ENCODE measurements at regions not wholly inside any gene's neighbourhood (a gene's known extent, or its start where the extent isn't known, plus 50 kb on each side); places are given as distances from the start of the nearest gene placed in this dataset.
"Not testable (repeated sequence)": the region's sequence is repeated elsewhere in the genome, so short reads cannot be mapped to it uniquely, and the experiment has no call there.

DNA sequence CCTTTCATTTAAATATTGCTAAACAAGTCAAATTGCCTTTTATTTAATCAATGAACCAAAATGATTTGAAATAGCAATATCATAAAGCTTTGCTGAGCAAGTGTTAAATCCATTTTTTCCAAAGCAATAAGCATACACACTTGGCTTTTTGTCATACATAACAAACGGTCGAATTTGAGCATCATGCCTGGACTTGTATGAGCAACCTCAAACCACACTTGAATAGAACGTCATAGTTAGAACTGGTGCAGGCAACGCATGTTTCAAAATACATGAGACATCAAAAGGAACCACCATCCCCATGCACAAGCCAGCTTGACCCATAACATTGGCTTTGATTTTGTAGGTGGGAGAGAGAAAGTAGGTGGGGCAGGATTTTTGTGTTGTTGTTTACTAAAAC, 812.3 kb upstream of the FRG1 start:
- no peak for DNase-seq

DNA sequence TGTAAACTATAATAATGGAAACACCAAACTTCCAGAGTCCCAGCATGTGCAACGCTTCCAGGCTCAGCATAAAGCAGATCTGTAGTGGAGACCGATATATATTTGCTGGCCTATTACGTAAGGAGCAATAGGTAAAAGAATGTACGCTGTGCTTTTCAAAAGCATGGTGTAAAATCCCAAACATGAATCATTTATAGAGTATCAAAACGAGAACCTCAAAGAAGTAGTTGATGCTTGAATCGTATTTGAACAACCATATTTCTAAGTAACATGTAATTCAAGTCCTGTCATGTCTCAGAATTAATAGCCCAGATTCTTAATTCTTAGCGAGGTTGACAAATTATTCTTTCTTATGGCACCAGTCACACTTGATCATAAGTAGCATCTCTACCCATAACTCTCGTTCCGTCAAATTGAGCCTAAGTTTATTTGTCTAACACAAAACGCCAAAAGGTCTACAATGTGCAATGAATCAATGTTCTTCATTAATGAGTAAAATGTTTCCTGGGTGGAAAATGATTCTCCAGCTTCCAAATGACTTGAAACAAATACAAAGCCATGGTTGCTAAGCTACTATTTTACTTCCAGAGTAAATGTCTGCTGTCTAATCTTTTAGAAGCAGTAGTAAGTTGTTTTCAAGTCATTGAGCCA, 811.5 kb upstream of the FRG1 start:
- no peak for DNase-seq

DNA sequence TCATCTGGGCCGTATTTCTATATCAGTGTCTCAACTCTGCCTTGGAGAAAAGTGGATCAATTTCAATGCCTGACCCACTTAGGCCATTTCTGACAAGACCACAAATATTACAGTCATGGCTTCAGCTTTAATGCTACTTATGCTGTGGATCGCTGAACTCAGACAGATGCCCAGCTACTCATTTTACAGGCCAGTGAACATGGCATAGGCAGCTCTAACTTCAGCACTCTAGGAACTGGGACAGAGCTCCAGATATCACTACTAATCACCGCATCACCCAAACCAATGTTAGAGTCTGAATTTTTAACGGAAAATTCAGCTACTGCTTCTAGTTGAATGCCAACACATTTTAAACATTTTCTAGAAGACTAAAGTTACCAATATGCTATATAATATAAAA, 809.6 kb upstream of the FRG1 start:
- no peak for DNase-seq

DNA sequence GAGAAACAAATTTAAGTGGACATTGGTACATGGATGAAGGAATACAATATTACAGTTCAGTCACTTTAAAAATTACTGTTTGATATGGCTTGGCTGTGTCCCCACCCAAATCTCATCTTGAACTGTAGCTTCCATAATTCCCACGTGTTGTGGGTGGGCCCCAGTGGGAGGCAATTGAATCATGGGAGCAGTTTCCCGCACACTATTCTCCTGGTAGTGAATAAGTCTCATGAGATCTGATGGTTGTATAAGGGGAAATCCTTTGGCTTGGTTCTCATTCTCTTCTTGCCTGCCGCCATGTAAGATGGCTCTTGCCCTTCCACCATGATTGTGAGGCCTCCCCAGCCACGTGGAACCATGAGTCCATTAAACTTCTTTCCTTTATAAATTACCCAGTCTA, 804.2 kb upstream of the FRG1 start:
- no peak for DNase-seq

DNA sequence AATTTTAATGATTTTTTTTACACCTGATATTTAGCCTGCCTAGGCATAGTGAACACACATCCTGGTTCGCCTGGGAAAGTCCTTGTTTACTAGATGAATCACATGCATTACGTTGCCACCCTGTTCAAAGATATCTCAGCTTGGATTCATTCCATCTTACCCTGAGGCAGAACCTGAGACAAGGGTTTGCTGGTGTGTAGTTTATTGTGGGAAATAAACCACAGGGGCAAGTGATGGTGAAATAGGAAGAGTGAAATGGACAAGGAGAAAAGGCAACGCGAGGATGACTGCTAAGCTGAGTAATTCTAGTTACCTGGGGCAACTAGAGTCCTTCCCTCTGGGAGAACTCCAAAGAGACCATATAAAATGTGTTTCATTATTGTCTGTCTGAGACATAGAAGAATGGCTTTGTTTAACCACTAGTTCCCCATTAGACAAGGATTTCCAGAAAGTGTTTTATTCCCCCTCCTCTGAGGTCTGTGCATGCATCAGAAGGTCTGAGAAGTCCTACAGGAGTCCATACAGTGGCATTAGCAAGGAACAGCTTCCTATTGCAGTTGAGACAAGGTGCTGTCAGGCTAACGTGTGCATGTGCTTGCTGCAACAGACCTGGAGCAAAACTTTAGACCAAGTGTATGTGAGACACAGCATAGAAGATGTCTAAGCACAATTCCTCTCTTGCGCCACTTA, 797.3 kb upstream of the FRG1 start:
- no peak for DNase-seq

DNA sequence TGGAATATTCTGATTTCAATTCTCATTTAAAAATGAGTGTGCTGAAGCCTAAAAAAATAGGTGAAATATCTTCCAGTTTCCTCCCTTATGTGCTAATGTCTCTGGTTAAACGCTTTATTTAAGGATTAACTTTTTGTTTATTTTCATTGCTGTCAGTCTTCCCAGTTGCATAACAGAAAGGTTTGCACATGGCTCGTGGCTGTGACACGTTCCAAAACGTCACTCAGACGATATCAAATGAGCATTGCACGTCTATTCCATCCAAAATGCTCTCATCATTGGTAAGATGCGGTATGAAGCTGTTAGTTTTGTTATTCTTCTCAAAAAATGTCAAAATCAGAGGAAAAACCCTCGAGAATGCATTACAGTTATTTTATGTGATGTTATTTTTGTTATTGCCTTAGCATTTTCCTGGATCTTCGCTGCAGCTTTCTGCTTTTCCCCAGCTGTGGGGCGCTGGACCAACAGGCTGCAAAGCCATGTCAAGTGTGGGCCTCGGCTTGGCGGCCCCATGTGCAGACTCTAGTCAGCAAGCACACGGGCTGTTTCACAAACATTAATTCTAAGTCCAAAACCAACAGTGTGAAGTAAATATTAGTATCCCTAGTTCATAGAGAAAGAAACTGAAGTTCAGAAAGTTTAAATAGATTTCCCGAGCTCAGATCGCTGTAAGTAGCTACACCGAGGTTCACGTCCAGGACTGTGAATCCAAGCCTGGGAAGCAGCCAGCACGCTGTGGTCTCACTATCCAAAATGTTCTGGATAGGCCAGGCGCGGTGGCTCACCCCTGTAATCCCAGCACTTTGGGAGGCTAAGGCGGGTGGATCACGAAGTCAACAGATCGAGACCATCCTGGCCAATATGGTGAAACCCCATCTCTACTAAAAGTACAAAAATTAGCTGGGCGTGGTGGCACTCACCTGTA, 793.4 kb upstream of the FRG1 start:
- no peak for DNase-seq

DNA sequence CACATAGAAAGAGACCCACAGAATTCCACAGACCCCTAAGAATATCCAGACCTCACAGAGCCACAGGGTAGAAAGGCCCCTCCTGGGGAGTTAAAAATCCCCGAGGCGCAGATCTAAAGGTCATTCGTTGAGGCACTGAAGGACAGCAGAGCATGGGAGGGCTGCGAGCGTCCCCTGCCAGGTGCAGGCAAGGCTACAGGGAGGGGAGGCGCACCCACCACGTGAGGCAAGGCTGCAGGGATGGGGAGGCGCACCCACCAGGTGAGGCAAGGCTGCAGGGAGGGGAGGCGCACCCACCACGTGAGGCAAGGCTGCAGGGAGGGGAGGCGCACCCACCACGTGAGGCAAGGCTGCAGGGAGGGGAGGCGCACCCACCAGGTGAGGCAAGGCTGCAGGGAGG, 785.6 kb upstream of the FRG1 start:
- not testable (repeated sequence) for DNase-seq

DNA sequence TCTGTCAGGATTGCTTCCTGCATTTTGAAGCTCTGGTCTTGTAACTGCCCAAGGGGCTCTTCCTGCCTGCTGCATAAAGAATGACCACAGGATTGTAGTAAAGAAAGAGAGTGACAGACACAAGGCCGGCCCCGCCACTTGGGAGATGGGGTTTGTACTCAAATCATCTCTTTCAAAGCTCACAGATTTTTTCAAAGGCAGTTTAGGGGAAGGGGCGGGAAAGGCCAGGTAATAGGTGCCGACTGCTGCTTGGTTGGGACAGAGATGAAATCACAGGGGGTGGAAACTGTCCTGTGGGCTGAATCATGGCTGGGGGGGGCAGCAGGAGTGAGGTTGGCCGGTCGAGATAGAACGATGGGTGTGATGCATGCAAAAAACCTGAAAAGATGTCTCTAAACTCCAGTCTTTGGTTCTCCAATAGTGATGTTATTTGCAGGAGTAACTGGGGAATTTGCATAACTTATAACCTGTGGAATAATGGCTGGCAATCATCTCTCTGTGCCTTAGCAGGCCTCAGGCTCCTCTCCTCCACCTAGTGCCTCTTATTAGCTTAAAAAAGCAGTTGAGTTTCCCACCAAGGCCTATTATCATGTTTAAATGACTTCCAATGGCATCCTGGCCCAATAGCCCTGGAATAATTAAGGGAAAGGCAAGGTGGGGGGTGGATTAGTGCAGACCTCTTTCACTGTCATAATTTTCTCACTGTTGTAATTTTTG, 778.4 kb upstream of the FRG1 start:
- DNase-seq = no peak

DNA sequence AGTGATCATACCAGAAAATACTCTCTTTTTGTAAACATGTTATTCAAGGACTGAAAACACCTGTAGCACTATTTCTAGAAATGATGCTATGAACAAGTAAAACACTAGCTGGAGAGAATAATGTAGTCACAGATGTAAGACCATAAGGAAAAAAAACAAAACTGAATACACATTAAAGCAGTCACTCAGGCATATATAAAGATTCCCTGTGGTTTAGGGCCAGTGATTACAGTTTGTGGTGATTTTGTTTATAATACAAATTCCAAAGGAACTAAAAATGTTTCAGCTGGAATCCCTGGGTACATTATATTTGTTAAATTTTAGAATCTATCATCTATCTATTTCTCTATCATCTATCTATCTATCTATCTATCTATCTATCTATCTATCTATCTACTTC, 777.8 kb upstream of the FRG1 start:
- no peak for DNase-seq

DNA sequence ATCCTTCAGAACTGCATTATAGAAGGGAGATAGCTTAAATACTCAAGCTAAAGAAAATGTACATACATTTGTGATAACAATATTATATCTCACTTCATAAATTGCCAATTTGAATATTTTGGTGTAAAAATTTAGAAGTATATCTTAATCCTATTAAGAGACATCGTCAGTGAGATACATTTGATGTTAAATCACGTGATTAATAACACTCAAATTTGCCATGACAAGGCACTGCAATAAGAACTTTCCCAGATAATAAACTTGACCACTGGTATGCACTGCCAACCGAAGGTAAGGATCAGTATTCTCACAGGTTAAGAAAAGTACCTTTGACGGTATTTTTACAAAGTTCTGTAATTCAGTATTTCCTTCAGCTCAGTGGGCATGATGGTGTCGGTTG, 764.7 kb upstream of the FRG1 start:
- no peak for DNase-seq

DNA sequence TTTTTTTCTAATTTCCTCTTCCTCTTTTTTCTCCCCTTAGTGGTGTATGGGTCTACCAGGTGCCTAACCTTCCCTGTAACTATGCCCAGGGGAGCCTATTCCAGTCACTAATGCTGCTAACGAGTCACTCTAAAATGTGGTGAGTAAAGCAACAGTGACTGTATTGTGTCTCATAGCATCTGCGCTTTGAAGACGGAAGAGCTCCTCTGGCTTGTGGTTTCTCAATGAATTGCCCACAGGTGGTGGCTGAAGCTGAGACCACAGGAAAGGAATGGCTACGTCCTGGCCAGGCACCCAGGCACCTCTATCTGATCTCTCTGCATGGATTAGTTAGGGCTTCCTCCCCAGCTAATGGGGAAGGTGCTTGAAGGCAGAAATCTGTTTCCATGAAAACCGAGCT, 763.5 kb upstream of the FRG1 start:
- no peak for DNase-seq

DNA sequence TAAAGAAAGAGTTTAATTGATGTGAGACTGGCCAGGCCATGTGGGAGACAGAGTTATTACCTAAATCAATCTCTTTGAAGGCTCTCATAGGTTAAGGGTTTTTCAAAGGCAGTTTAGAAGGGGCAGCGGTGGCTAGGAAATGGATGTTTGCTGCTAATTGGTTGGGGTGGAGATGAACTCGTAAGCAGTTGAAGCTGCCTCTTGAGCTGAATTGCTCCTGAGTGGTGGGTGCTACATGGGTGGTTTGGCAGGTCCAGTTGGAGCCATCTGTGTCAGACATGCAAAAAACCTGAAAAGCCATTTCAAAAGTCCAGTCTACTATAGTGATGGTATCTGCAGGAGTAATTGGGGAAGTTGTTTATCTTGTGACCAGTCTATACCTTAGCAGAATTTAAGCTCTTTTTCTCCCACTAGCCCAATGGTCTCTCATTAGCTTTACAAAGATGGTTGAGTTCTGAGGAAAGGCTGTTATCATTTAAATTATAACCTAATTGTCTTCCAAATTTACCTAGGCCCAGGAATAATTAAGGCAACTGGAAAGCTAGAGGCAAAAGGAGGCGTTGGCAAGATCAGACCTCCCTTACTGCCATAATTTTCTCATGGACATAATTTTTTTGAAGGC, 762.4 kb upstream of the FRG1 start:
- no peak for DNase-seq

DNA sequence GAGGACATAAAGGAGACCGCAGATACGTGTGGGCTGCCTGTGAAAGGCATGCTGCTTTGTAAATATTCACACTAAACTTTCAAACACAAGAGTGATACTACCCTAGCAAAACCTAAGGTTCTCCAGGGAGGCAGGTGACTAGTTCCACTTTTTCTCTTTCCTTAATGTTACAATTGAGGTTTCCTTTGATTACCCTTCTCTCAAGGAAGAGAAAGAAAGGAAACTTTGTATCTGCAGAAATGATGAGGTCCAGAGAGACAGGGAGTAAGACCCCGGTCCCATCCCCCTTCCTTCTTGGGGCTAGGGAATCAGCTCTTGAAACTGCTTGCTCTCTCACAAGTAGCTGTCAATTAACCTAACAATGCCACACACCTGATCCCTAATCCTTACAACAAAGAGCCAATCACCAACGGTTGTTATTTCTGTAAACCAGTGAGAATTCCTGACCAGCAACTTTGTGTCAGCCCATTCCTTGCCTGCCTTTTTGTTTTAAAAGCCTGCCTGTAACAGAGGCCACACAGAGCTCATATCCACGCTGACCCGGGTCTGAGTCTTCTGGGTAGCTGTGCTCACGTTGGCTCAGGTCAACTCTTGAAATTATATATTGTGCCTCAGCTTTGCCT, 754.8 kb upstream of the FRG1 start:
- no peak for DNase-seq

DNA sequence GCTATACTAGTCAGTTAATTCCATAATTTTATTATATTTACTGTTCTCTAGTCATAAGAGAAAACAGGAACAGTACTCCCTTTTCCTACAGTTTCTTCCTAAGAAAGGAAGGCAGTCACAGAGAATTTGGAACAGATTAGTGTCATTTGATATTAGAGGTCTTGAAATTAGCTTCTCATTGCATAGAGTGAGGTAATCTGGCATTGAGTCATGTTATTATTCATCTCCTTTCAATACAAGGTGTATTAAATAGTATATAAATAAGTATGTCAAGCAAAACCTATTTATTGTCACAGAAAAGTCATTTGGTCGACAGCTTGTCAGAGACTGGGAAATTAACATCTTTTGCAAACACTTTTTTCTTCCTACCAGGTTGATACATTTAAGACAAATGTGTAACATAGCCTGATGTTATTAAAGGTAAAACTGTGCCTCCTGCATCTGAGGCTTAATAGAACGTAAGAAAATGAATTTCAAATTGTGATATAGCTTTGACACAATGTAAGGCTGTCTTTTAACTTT, 753.1 kb upstream of the FRG1 start:
- no peak for DNase-seq

DNA sequence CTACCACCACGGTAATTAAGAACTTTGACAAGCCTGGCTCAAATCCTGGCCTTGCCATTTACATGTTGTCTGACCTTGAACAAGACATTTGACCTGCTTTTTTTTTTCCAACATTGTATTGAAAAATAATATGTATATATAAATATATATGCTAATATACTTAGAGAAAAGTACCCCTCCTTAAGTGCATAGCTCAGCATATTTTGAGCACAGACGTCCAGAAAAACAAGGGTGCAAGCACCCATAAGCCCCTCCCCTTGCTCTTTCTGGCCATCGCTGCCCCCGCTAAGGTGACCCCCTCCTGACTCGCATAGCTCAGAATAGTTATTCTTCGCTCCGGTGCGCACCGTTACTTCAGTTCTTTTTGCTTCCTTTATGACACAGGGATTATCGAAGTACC, 742.0 kb upstream of the FRG1 start:
- no peak for DNase-seq

DNA sequence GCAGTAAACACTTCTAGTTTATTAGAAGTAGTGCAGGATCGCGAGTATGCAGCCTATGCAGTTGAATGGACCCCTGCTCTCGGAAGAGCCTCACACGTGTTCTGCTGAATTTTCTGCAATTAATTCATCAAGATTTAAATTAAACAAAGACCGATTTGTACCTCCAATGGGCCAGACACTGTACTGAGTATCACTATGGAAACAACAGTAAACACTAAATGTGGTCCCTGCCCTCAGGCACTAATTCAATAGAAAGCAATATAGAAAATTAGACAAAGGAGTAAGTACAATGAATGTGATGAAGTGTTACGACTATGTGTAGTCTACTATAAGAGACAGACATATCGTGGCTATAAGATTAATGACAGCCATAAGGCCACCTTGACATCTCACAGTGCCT, 740.3 kb upstream of the FRG1 start:
- DNase-seq = no peak

DNA sequence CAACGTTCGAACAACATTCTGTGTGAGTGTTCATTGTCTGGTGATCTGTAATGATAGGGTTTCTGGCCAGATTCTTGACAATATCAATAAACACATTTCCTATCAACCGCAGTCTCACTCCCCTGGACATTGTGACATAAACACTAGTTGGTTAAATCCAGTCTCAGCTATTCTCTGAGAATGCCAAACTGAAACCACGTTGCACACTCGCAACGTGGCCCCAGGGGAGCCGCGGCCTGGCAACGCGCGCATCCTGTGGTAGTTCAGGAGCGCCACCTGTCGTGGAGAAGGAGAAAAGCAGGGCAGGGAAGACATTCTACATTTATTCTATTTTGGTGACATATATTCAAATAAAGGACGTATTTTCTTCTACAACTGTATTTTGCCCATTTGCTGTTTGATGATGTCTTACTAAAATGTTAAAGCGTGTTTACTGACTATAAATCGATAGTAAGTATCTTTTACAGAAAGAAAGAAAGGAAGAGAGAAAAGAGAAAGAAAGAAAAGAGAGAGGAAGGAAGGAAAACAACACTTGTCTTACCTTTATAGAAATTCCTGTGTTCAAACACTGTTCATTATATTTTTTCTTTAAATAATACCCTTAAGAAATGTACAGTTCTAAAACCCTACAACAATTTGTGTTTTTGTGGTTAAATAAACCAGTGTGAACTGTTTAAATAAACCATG, 738.3 kb upstream of the FRG1 start:
- no peak for DNase-seq

DNA sequence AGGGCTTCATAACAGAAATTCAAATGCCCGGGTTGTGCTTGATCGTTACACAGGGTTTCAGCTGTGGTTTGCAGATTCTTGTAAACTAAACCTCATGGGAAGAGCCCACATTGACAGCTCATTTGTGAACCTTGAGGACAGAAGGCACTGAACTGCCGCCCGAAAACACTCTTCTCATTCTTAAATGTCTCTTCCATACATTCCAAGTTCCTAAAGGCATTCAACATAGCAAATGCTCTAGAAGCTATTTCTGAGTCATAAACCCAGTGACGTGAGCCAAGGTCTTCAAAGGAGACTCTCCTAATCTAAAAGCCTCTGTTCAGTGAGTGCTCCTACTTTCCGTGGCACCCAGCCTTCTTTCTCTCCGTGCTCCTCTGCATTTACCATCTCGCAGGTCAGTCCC, 737.8 kb upstream of the FRG1 start:
- DNase-seq = no peak

DNA sequence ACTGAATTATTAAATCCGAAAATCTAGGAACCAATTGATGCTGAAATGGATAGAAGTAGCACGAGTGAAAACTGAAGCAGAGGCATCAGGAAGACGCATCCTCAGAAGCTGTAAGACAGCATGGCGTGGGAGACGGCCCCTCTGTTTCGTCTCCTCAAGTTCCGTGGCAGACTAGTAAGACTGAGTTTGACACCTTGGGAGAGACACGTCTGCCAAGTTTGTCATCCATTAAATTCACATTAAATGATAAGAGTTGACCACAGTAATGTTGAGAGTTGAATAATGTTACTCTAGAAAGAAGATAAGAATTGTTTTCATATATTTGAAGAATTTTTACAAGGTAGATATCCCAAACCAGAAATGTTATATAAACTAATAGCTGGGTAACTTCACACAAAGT, 736.1 kb upstream of the FRG1 start:
- no peak for DNase-seq

DNA sequence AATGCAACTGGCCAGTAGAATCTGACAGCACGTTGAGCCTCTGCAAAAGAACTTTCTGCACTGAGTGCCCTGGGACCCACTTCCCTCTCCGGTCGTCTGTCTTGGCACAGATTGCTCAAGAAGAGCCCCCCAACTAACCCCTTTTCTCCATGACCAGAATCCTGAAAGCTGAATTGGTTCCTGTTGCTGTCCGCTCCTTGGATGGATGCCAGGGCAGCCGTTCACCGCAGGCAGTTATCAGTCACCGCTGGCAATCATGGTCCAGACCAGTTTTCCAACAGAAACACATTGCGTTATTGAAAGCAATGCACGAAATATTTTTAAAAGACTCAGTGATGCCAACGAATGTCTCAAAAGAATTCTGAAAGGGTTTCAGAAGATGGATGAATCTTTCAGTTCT, 733.7 kb upstream of the FRG1 start:
- DNase-seq = no peak

DNA sequence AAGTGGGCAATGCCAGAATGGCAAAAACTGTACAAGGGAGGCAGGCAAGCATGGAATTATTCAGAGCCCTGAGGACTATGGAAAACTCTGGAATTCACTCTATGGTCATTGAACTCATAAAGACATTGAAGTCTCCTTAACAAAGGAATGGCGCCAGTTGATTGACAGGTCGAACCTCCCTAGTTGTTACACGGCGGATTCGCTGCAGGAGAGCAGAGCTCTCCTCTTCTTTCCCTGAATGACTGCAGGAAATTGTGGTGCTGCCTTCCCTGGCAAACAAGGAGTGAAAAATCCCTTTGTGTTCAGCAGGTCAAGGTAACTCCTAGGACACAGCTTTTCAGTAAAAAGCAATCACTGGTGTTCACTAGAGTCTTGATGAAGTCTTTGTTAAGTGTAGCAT, 732.8 kb upstream of the FRG1 start:
- DNase-seq = no peak

DNA sequence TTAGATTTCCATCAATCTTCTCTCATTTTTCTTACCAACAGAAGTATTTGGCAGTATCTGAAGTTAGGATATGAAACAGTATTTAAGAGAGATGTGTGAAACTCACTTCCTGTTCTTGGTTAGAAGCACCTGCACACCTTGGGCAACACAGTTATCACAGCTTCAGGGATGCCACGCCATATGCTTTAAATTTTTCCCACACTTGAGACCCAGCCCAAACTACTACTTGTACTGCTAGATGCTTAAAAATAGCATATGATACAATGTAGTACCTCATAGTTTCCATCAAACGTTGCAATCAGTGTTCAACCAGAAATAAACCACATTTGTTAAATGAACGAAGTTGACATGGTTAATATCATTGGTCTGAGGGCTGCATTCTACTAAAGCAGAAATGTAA, 725.1 kb upstream of the FRG1 start:
- DNase-seq = no peak

Data from NCI-H226 (cell line).